Fibroblast of lung (primary cell): ENCODE measurements at regions not wholly inside any gene's neighbourhood (a gene's known extent, or its start where the extent isn't known, plus 50 kb on each side); places are given as distances from the start of the nearest gene placed in this dataset.

Experiments used
- EZH2 ChIP-seq: IDR thresholded peaks from 2 replicates; pipeline ENCODE4 v1.5.1; 2012; ENCODE audit warnings: low read length, control low read depth, mild to moderate bottlenecking; ENCODE audit errors: missing control alignments
- TF ChIP-seq, protein P1 (sequence below), 2 donors: IDR thresholded peaks in 1 of 2; conservative IDR thresholded peaks in 1 of 2; 1 replicate in 1 of 2; 2 replicates in 1 of 2; pipeline ENCODE4 v1.5.1; 2011 to 2012; ENCODE audit warnings: low read length in 2 of 2, control low read depth in 1 of 2, inconsistent platforms in 1 of 2, low read depth in 1 of 2, mild to moderate bottlenecking in 1 of 2

DNA sequence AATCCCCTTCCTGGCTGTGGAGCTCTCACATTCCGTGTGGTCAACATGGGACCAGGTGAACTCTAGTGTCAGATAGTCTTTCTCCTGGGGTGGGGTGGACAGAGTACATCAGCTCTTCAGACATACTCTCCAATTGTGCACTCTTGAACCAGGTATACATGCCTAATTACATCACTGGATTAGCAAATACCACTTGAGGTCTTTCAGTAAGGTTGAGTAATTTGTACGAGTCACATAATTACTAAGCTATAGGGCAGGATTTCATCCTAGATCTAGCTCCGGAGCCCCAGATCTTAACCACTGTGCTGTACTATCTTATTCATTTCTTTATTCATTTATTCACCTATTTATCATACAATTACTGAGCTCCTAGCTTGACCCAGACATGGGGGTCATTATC lies 821.3 kb downstream of the TFAP2A start:
- TF ChIP-seq EZH2, result no peak
- TF ChIP-seq, protein P1, sequence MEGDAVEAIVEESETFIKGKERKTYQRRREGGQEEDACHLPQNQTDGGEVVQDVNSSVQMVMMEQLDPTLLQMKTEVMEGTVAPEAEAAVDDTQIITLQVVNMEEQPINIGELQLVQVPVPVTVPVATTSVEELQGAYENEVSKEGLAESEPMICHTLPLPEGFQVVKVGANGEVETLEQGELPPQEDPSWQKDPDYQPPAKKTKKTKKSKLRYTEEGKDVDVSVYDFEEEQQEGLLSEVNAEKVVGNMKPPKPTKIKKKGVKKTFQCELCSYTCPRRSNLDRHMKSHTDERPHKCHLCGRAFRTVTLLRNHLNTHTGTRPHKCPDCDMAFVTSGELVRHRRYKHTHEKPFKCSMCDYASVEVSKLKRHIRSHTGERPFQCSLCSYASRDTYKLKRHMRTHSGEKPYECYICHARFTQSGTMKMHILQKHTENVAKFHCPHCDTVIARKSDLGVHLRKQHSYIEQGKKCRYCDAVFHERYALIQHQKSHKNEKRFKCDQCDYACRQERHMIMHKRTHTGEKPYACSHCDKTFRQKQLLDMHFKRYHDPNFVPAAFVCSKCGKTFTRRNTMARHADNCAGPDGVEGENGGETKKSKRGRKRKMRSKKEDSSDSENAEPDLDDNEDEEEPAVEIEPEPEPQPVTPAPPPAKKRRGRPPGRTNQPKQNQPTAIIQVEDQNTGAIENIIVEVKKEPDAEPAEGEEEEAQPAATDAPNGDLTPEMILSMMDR (conservative IDR thresholded peaks at IDR 0.05 in 1 of 2, IDR thresholded peaks at IDR 0.05 in 1 of 2; ENCODE audit: low read depth in 1 of 2, low read length in 2 of 2), result no peak
